HG02884 (cell line): ENCODE measurements at regions not wholly inside any gene's neighbourhood (a gene's known extent, or its start where the extent isn't known, plus 50 kb on each side); places are given as distances from the start of the nearest gene placed in this dataset.

ENCODE experiments used
- ATAC-seq: cut with Tn5 transposase; IDR thresholded peaks from one replicate; pipeline ENCODE4 v1.9.1; 2021; ENCODE audit warnings: mild to moderate bottlenecking, moderate library complexity; ENCODE audit not compliant: unreplicated experiment

DNA sequence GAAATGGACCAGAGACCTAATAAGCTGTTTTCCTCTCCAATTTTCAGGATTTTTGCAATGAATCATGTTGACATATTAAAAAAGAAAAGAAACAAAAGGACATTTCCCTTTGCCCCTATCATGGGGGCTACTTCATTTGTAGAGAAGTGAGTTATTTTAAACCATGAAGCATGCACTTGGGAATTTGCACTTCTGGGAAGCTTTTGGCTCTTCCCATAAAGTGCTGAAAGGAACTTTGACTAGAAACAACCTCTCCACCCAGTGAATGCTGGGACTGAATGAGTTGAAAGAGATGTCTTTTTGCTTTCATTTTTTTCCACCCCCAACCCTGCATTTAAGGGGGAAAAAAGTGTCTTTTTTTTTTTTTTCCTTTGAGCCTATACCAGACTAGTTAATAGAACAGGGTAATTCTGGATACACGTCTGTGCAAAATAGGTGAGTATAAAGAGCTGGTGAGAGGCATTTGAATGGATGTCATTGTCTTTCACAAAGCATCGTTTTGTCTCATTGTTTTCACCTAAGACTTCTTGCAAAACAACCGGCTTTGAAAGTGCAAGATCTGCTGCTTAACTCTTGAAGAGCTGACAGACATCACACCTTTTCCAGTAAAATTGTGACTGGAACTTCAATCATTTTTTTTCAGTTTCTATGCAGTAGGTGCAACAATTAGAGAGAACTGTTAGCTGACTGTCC is 138.7 kb upstream of the BACH2 start:
- ATAC-seq: no peak

DNA sequence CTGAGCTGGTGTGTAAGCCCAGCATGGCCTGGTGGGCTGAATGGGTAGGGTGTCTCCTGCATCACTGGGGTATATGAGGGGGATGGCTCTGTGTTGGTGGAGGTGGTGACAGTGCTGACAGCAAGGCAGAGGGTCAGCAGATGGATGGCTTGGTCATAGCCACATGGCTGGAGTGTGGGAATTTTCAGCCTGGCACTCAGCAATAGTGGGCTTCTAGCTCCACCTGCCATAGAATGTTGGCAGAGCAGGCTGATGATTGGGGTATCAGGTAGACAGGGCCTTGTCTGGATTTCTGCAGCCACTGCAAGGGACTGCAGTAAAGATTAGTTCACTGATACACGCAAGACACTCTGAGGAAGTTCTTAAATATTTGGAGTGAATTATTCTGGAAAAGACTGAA is 137.5 kb upstream of the BACH2 start:
- no peak for ATAC-seq

DNA sequence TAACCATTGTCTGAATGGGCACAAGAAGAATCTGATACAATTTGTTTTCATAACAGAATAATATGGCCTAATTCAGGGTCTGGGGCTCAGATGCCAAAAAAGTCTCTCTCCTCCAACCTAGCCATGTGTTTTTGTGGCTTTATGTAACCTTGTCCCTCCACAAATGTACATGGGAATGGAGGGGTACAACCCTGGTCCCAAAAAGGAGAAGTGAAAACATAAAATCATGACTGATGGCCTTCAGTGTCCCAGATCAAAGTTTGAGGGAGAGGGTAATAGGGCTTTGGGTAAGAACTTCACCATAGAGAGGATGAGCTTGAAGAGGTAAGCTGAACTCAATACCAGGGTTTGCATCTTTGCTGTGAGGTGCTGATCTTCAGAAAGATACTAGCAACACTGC is 136.3 kb upstream of the BACH2 start:
- ATAC-seq: no peak

DNA sequence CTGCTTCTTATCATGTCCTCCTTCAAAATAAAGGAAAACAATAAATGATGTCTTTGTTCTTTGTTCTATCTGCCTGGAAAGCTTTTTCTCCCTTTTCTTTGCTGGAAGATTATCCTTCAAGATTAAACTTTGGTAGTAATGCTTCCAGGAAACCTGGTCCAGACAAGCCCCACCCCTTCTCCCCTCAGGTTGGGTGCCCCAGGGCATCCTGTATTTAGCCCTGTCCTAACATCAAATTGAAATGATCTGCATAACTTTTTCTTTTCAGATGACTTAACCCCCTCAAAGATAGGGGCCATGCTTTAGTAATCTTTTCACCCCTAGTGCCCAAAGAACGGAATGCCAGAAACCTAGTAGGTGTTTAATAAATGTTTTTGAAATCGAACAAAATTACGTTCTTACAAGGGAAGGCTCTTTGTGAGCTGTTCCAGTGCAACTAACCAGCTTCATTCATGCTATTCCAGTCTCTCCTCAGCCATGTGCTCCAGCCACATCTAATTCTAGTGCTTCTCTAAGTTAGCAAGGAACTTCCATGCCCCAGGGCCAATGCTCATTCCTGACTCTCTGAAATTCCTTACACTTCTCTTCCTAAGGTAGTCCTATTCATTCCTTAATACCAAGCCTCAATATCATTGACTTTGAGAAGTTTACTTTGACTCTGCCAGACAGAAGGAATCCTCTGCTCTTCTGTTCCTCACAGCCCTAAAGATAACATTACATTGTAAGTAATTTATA is 135.6 kb upstream of the BACH2 start:
- ATAC-seq: no peak

DNA sequence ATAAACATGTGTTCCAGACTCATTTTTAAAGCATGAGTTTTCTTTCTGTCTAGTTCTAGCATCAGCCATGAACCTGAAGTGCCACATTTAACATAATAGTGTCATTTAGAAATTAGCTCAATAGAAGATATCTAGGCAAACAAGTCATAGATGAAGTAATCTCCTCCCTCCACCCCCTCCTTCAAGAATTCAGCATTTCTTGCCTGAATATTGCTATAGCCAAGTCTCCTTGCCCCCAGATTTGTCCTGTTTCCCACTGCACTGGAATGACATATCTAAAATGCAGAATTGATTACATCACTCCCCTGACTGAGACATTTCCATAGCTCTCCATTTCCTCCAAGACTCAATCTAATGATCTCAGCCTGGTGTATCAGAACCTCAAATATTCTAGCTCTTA is 134.9 kb upstream of the BACH2 start:
- ATAC-seq: no peak

DNA sequence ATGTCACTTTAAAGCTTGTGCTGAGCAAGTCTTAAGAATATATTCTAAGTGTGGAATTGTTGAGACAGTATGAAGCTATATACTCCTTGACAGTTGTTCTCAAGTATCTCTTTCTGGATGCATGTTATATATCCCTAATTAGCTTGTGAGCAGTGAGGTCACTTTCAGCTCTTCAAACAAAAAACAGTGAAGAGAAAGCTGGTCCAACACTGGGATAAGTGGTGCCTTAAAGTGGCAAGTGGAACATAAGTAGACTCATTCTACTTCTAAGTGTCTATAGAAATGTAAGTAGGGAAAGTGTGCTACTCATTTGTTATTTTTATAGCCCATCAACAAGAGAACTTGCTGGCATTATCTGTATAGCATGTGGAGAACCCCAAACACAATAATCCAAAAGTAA is 133.1 kb upstream of the BACH2 start:
- no peak for ATAC-seq

DNA sequence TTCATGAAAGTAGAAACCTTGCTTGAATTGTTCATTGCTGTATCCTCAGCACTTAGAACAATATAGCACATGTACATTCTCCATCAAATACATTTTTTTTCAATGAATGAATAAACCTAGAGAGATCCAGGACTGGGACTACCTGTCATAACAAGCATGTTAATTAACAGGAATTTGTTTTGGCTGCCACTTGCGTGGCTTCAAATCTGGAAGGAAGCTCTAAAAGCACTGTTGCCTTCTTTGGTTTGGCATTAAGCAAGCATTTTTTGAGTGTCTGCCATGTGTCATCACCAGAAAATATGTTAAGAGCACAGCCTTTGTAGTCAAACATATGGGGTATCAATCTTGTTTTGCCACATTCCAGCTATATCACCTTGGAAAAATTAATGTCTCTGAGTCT is 131.9 kb upstream of the BACH2 start:
- ATAC-seq: no peak

DNA sequence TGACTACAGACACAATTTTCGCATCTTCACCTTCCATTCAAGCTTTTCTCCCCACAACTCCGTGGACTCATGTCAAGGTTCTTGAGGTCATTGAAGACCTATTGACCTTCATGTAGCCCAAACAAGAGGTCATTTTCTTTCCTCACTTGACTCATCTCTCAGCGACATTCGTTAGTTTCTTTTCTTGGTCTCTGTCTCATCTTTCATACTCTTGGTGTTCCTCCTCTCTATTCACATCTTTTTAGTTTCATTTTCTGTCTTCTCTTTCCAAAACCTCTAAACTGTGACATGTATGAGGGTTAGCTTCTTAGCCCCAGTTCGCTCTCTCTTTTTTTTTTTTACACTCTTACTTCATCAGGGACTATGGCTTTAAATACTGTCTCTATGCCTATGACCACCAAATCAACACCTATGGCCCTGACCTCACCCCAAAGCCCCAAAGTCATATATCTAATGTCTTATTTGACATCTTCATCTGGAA is 128.6 kb upstream of the BACH2 start:
- peak; percentile 98 for ATAC-seq

DNA sequence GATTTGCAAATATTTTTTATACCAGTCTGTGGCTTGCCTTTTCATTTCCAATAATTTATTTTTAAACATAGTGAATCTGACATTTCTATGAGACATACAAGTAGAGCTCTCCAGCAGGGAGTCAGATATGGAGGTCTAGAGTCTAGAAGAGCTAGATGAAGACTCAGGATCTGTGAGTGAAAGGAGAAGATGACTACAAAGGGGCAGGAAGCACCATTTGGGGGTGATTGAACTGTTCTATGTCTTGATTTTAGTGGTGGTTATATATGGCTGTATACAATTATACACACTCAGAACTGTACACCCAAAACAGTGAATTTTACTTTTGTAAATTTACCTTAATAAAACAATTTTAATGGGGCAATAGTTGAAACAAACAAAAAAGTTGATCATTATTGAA is 127.9 kb upstream of the BACH2 start:
- no peak for ATAC-seq

DNA sequence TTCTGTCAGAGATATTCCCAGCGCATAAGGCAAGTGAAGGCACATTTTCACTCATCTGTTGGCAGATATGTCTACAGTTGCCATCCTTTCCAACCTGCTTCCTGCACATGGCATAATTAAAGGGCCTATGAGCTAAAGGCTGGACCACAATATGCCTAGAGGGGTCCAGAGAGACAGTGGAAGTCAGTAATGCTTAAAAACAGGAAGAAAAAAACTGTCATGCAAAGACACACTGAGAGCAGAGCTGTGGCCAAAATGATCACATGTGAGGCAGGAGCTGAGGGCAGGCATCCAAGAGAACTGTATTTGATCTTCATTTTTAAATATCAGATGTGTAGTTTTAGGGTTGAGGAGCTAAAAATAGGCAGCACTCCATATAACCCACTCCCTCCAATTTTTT is 125.0 kb upstream of the BACH2 start:
- ATAC-seq: no peak

DNA sequence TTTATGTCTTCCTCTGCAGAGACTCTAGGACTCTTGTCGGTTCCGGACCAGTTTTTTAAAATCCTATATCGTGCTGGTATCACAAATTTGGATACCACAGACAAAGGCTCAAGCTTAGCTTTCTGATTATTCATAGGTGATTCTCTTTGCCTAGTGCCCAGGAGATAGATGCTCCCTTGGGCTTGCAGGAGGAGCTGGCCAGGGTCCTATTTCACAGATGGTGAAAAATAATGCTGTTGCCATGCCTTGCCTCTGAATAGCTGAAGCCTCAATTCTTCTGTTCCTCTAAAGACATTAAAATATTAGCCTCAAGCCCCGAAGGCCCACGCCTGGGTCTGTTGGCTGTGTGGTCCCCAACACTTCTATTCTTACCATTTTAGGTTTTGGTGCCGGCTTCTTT is 123.9 kb upstream of the BACH2 start:
- no peak for ATAC-seq

DNA sequence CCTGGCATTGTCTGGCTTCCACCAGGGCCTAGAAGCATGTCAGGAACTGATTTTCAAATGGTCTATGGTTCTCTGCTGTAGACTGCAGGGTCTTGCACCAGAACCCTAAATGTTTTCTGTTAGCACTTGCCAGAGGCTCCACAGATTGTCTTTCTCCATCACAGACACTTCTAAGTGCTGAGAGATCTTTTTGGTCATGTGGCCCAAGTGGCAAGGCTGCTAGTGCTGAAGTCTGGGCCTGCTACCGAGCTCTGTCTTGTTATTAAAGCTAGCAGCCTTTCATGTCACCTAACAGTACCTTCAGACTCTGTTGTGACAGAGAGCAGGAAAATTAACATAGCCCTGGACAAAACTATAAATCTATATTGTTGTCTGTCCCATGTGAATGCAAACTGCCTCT is 120.7 kb upstream of the BACH2 start:
- no peak for ATAC-seq

DNA sequence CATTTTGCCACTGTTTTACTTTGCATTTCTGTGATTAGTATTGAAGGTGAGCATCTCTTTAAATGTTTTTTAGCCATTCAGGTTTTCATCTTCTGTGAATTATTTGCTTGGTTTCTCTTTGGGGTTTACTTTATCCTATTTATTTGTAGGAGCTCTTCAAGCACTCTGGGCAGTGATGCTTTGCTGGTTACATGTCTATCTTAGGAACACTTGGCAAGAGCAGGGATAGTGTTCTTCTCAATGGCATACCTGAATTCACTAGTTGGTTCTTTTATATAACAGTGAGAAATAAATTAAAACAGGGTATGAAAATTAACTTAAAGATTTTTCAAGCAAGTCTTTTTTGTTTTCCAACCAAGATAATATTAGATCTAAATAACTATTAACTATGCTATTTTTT is 119.7 kb upstream of the BACH2 start:
- ATAC-seq: no peak

DNA sequence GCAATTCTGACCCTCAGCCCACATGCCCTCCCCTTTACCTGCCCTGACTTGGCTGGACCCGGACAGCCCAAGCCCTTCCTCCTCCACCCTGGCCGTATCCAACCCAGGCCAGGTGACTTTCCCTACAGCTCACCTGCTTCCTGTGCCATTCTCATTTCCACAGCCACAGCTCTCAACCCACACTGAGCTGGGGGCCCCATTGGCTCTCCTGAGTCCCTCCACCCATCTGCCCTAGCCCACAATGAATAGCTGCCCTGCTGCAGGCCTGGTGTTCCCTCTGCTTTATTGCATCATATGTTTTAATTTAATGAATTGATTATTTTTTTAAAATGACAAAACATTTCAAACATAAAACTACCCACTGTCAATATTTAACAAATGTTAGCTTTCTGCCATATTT is 118.5 kb upstream of the BACH2 start:
- ATAC-seq: no peak

DNA sequence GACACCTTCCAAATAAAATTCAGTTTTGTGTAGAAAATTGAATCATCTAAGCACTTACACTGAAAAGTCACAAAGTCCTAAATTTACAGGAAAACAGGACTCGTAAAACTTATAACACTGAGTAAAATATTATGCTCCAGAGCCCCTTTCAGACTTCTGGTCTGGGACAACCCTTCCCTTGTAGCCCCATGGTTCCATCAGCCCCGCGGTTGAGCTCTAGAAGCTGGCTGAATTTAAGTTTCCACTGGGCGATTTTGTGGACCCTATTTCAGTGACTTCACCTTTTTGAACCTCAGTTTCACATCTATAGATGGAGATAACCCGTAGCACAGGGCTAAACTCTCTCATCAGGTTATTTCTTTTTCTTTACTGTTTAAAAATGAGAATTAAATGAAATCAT is 117.7 kb upstream of the BACH2 start:
- ATAC-seq: no peak

DNA sequence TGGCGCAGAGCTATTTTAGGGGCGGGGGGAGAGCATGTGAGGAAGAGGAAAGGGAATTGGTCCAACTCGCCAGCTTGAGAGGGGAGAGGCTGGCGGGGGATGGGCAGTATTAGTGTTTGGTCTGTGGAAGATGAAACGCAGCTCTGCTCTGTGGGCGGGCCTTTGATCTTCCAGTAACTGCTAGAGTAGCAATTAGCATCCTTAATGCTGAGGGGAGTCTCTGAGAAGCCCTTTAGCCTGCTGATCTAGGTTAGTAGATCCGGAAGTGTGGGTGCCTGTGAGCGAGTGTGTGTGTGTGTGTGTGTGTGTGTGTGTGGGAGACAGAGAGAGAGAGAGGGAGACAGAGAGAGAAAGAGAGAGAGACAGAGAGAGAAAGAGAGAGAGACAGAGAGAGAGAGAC is 117.2 kb upstream of the BACH2 start:
- ATAC-seq: peak; percentile 37

DNA sequence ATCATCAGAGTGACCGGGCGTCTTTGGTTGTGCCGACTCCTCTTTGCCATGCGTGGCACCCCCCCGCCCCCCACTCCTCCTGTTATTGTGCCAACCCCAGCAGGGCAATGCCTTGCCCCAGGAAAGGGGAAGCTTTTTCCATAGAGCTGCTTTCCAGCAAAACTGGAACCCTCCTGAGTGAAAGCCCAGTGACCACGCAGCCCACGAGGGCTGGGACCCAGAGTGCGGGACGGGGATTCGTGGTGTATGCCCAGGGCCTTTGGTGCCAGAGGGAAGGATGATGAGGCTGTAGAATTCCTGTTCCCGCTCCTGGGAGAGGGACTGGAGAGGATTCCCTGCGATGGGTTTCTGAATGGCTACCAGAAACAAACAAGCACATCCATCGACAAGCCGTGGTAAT is 116.8 kb upstream of the BACH2 start:
- ATAC-seq: no peak

DNA sequence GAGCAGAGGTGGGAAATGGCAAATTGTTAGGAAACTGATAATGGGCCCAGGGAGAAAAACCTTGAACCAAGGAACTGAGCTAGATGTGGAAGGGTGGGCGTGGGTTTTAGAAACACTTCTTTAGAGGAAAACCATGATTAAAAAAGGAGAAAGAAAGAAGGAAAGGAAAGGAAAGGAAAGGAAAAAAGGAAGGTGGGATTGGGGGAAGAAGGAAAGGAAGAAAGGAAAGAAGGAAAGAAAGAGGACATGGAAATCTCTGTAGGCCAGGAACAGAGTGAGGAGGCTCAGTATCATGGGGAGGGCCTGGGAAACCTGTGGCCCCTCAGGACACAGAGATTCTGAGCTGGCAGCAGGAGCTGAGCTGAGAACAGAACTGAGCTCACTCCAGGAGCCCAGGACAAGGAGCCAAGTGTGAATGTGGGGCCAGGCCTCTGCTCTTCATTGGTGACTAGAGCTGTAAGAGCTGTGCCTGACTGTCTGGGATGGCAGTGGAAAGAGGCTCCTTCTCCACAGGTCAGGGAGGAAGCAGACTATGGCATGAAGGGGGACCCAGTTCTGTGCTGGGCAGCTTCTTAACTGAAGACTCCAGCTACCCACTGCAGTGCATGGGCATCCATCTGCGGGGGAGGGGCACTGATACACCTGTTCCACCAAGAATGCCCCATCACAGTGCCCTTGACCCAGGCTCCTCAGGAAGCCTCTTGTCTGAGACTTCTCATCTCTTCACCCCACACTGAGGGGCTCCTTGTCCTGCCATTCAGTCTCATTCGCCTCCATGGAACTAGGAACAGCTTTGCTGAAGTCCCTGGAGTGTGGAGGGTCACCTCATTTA is 116.1 kb upstream of the BACH2 start:
- no peak for ATAC-seq

DNA sequence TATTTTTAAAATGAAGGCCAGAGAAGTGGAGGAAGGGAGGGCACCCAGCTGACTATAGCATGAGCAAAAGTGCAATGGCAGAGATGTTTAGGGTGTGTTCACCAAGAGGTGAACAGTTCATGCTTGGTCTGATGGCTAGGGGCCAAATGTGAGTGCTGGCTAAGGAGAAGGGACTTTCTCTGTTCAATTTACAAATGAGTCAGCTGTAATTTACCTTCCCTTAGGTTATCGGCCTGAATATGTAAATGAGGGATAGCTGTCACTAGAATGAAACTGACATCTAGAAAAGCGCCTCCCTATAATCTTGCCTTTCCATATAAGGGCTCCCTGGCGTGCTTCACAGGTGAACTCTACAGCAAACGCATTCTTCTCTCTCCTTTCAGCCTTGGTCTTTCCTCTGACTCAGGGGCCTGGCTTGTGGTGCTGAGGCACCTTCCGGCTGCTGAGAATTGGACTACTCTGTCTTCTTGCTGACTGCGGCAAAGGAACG is 114.7 kb upstream of the BACH2 start:
- ATAC-seq: peak; percentile 96

DNA sequence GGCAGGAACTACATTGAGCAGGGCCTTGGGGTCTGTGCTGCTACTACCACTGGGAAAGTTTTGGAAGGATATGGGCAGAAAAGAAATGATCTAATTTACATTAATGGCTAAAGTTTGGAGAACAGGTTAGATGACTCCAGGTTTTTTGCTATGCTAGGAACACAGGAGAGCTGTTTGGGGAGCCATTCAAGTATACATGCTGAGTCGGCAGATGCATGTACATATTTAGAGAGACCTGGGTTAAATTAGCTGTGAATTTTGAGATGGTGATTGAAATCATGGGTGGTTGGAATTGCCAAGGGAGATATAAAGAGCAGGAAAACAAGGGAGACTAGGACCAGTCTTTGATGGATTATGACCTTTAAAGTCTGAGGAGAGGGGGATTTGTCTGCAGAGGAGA is 113.1 kb upstream of the BACH2 start:
- no peak for ATAC-seq

DNA sequence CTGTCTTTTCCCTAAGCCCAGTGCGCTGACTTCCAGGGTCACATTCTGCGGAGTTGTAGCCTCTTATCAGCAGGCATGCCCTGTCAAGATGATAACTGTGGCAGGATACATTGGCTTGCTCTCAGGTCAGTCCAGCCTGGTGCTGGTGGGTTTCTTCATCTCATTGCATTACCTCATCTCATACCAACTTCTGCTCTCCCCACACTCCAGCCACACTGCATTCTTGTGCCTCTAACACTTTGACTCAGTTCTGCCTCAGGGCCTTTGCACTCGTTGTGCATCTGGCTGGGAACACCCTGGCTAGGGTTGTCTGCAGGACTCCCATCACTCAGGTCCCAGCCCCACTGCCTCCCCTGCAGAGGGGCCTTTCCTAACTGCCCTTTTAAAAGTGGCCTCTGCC is 110.3 kb upstream of the BACH2 start:
- no peak for ATAC-seq
